Gastroesophageal sphincter (tissue), 4 donors: ENCODE measurements at regions not wholly inside any gene's neighbourhood (a gene's known extent, or its start where the extent isn't known, plus 50 kb on each side); places are given as distances from the start of the nearest gene placed in this dataset.

Experiments
- ATAC-seq: fragments of 150-250 bp; one replicate; pipeline ENCODE4 v1.9.1; 2016; ENCODE audit warnings: mild to moderate bottlenecking, moderate library complexity
- H3K27ac ChIP-seq, 4 donors: fragments of 200-600 bp; sonication (generic) in 3 of 4; 1 replicate in 3 of 4; 2 replicates in 1 of 4; pipeline ENCODE4 v1.5.1; 2016 to 2019
- H3K27me3 ChIP-seq: fragments of 200-600 bp; sonication (generic); one replicate; pipeline ENCODE4 v1.5.1; 2019
- H3K36me3 ChIP-seq, 2 donors: fragments of 200-600 bp; sonication (generic); one replicate each; pipeline ENCODE4 v1.5.1; 2019; ENCODE audit warnings: control low read depth in 1 of 2
- H3K4me1 ChIP-seq, 3 donors: fragments of 200-600 bp; sonication (generic); 1 replicate in 2 of 3; 2 replicates in 1 of 3; pipeline ENCODE4 v1.5.1; 2016 to 2019; ENCODE audit warnings: control low read depth in 2 of 3
- H3K4me3 ChIP-seq, 2 donors: fragments of 200-600 bp; sonication (generic); one replicate each; pipeline ENCODE4 v1.5.1; 2019; ENCODE audit warnings: mild to moderate bottlenecking in 1 of 2, moderate library complexity in 1 of 2
- H3K9me3 ChIP-seq, 3 donors: fragments of 200-600 bp; sonication (generic); one replicate each; pipeline ENCODE4 v1.5.1; 2017 to 2019; ENCODE audit warnings: control low read depth in 2 of 3
- EP300 ChIP-seq: sonication (generic); formaldehyde crosslinking; IDR thresholded peaks from one replicate; pipeline ENCODE4 v1.6.1; 2017; ENCODE audit warnings: antibody characterized with exemption, mild to moderate bottlenecking
- POLR2A ChIP-seq, 2 donors: fragments of 450-650 bp; IDR thresholded peaks; one replicate each; pipeline ENCODE4 v1.6.1; 2017; ENCODE audit warnings: antibody characterized with exemption in 2 of 2, mild to moderate bottlenecking in 2 of 2, moderate library complexity in 1 of 2
- POLR2AphosphoS5 ChIP-seq: sonication (generic); formaldehyde crosslinking; IDR thresholded peaks from one replicate; pipeline ENCODE4 v1.6.1; 2017; ENCODE audit warnings: antibody characterized with exemption
- WGBS, 2 donors: methylation state at CpG; one replicate each; pipeline ENCODE4 v1.1.5; 2018; ENCODE audit warnings: low coverage in 1 of 2; 5-methylcytosine and 5-hydroxymethylcytosine counted together
- TF ChIP-seq, protein P1 (sequence below), 4 experiments: fragments of 200-600 bp in 2 of 4; fragments of 450-650 bp in 2 of 4; sonication (generic) in 1 of 4; IDR thresholded peaks; one replicate each; pipeline ENCODE4 v1.5.1; 2017 to 2019; ENCODE audit warnings: antibody characterized with exemption in 4 of 4, mild to moderate bottlenecking in 2 of 4, moderate library complexity in 2 of 4

GRCh38 chr10:104527013-104527412, 114.1 kb upstream of the SORCS3 start:
- 54 to 75% methylated on average over 1 of the region's 1 CpG for WGBS, 2 donors
- no peaks in the 10 kb centered on the region for H3K9me3 ChIP-seq
- H3K4me1 ChIP-seq: peaks cover 0 to 4% (median 0%) of the 10 kb centered on the region in 3 donors
- H3K36me3 ChIP-seq: no peaks in the 10 kb centered on the region
- H3K27me3 ChIP-seq: no peaks in the 10 kb centered on the region
- no peak overlapping the region for H3K27ac ChIP-seq
- no peak for ATAC-seq
- no peak overlapping the region for H3K4me3 ChIP-seq
- TF ChIP-seq, protein P1, sequence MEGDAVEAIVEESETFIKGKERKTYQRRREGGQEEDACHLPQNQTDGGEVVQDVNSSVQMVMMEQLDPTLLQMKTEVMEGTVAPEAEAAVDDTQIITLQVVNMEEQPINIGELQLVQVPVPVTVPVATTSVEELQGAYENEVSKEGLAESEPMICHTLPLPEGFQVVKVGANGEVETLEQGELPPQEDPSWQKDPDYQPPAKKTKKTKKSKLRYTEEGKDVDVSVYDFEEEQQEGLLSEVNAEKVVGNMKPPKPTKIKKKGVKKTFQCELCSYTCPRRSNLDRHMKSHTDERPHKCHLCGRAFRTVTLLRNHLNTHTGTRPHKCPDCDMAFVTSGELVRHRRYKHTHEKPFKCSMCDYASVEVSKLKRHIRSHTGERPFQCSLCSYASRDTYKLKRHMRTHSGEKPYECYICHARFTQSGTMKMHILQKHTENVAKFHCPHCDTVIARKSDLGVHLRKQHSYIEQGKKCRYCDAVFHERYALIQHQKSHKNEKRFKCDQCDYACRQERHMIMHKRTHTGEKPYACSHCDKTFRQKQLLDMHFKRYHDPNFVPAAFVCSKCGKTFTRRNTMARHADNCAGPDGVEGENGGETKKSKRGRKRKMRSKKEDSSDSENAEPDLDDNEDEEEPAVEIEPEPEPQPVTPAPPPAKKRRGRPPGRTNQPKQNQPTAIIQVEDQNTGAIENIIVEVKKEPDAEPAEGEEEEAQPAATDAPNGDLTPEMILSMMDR (IDR thresholded peaks at IDR 0.05): no peak
- TF ChIP-seq EP300: no peak
- TF ChIP-seq POLR2AphosphoS5: no peak
- TF ChIP-seq POLR2A (IDR thresholded peaks at IDR 0.05): no peak

- TF ChIP-seq, protein P1 (IDR thresholded peaks at IDR 0.05): no peak
- TF ChIP-seq POLR2AphosphoS5 (no peak), EP300 (no peak), POLR2A (IDR thresholded peaks at IDR 0.05) (no peak)
Observed at GRCh38 chr10:104540181-104540580, 100.9 kb upstream of the SORCS3 start.

GRCh38 chr10:104541820-104542219, 99.3 kb upstream of the SORCS3 start:
- 40 to 51% methylated on average over 1 to 4 of the region's 4 CpGs for WGBS, 2 donors
- no peak for ATAC-seq
- peaks cover 6% of the 10 kb centered on the region for H3K27me3 ChIP-seq
- H3K9me3 ChIP-seq: no peaks in the 10 kb centered on the region
- H3K4me1 ChIP-seq: no peaks in the 10 kb centered on the region
- TF ChIP-seq, protein P1 (IDR thresholded peaks at IDR 0.05): no peak
- TF ChIP-seq EP300: no peak
- TF ChIP-seq POLR2A (IDR thresholded peaks at IDR 0.05): no peak
- TF ChIP-seq POLR2AphosphoS5: no peak
- no peaks in the 10 kb centered on the region for H3K36me3 ChIP-seq
- no peak overlapping the region for H3K27ac ChIP-seq
- no peak overlapping the region for H3K4me3 ChIP-seq

More at GRCh38 chr10:104540181-104540580, 100.9 kb upstream of the SORCS3 start:
- peaks cover 20% of the 10 kb centered on the region for H3K27me3 ChIP-seq
- H3K27ac ChIP-seq: no peak overlapping the region
- no peaks in the 10 kb centered on the region for H3K36me3 ChIP-seq
- no peaks in the 10 kb centered on the region for H3K9me3 ChIP-seq
- ATAC-seq: no peak
- whole genome bisulfite sequencing, 2 donors: 11 to 24% methylated on average over 2 to 3 of the region's 3 CpGs
- H3K4me1 ChIP-seq: no peaks in the 10 kb centered on the region
- no peak overlapping the region for H3K4me3 ChIP-seq

GRCh38 chr10:104546336-104546735, 94.8 kb upstream of the SORCS3 start:
- no peaks in the 10 kb centered on the region for H3K9me3 ChIP-seq
- no peak overlapping the region for H3K4me3 ChIP-seq
- TF ChIP-seq EP300 (no peak), POLR2AphosphoS5 (no peak), POLR2A (IDR thresholded peaks at IDR 0.05) (no peak)
- TF ChIP-seq, protein P1 (IDR thresholded peaks at IDR 0.05): no peak
- H3K27me3 ChIP-seq: peaks cover 4% of the 10 kb centered on the region
- no peak overlapping the region for H3K27ac ChIP-seq
- no peaks in the 10 kb centered on the region for H3K4me1 ChIP-seq
- H3K36me3 ChIP-seq: no peaks in the 10 kb centered on the region
- no peak for ATAC-seq
- WGBS, 2 donors: 79 to 88% methylated on average over 3 of the region's 4 CpGs

DNA sequence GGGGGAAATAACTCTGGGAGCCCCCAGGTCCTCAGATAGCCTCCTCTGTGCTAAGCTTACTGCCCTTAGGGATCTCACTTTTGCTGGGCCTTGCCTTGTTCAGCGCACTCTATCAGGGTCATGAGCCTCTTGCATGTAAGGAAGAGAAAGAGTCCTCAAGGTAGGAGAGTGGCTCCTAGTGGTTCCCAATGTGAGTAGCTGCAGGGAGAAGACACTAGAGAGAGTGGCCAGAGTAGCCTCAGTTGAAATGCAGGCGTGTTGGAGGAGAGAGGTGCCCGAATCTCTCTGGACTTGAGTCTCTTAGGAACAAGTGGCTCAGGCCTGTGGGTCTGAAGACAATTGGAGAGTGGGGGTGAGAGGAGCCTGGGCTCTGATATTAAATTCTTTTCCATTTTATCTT, 94.3 kb upstream of the SORCS3 start:
- H3K36me3 ChIP-seq: no peaks in the 10 kb centered on the region
- H3K9me3 ChIP-seq: no peaks in the 10 kb centered on the region
- ATAC-seq: no peak
- peaks cover 4% of the 10 kb centered on the region for H3K27me3 ChIP-seq
- no peak overlapping the region for H3K27ac ChIP-seq
- WGBS, 2 donors: 100% methylated on average over 2 of the region's 3 CpGs; no CpG with 5 or more reads in 1 of the 2 donors
- no peaks in the 10 kb centered on the region for H3K4me1 ChIP-seq
- TF ChIP-seq EP300: no peak
- TF ChIP-seq POLR2A (IDR thresholded peaks at IDR 0.05): no peak
- TF ChIP-seq POLR2AphosphoS5: no peak
- TF ChIP-seq, protein P1 (IDR thresholded peaks at IDR 0.05): no peak
- H3K4me3 ChIP-seq: no peak overlapping the region
